Endothelial cell of umbilical vein (primary cell): ENCODE measurements at regions not wholly inside any gene's neighbourhood (a gene's known extent, or its start where the extent isn't known, plus 50 kb on each side); places are given as distances from the start of the nearest gene placed in this dataset.

ENCODE experiments used
- BruUV-seq: library from RNA; stranded (reverse); fragments of 400-500 nt; replicated peaks from 2 replicates; lab custom pipeline; 2021; lab: Mats Ljungman, UMichigan
- CTCF ChIA-PET: fragments of 300-600, 350-600 bp; sonication (Branson Sonifier 250); formaldehyde crosslinking; loops from one replicate; lab custom pipeline; 2021; ENCODE audit warnings: antibody characterized with exemption, inconsistent platforms; lab: Charles Lee
- POLR2A ChIA-PET: fragments of 300-600, 350-600 bp; sonication (Branson Sonifier 250); formaldehyde crosslinking; loops from one replicate; lab custom pipeline; 2021; ENCODE audit warnings: antibody characterized with exemption, inconsistent platforms; lab: Charles Lee
- DNase-seq: peaks from one replicate; pipeline ENCODE4 v3.0.0-alpha.2; 2011; ENCODE audit warnings: low read depth, low spot score
- FAIRE-seq: peaks from 2 replicates; lab custom pipeline; 2011; peaks lifted over from hg19 to GRCh38; lab: Jason Lieb, UNC
- H2AFZ ChIP-seq: 2 replicates; pipeline ENCODE4 v1.6.0; 2012; ENCODE audit warnings: low read depth, low read length, control low read depth, inconsistent platforms
- H3K27ac ChIP-seq: 2 replicates; pipeline ENCODE4 v1.5.1; 2011; ENCODE audit warnings: low read depth, mild to moderate bottlenecking, control low read depth, low read length, moderate library complexity; ENCODE audit not compliant: insufficient read depth
- H3K27me3 ChIP-seq, 2 experiments: 2 replicates each; pipeline versions ENCODE4 v1.6.0 to v1.6.1; 2011; ENCODE audit warnings: low read length in 2 of 2, mixed read lengths in 1 of 2; ENCODE audit not compliant: control insufficient read depth in 2 of 2, insufficient read depth in 2 of 2
- H3K36me3 ChIP-seq, 2 experiments: 2 replicates in 1 of 2; 3 replicates in 1 of 2; pipeline ENCODE4 v1.5.1; 2011; ENCODE audit warnings: low read length in 2 of 2, mild to moderate bottlenecking in 1 of 2, moderate library complexity in 1 of 2; ENCODE audit not compliant: control insufficient read depth in 2 of 2, insufficient read depth in 2 of 2; ENCODE audit errors: extremely low read depth in 1 of 2
- H3K4me1 ChIP-seq: 3 replicates; pipeline ENCODE4 v1.5.1; 2011; ENCODE audit warnings: mild to moderate bottlenecking, low read length; ENCODE audit not compliant: control insufficient read depth, insufficient read depth; ENCODE audit errors: extremely low read depth
- H3K4me2 ChIP-seq: 2 replicates; pipeline ENCODE4 v1.6.1; 2011; ENCODE audit warnings: low read length, control low read depth, mixed read lengths; ENCODE audit not compliant: insufficient read depth
- H3K4me3 ChIP-seq, 3 experiments: fragments of 200-600 bp in 1 of 3; sonication (generic), shearing (Covaris generic) in 1 of 3; replicated peaks in 1 of 3; 2 replicates each; pipeline ENCODE4 v1.5.1; 2011 to 2016; ENCODE audit warnings: control low read depth in 3 of 3, low read length in 3 of 3, mild to moderate bottlenecking in 2 of 3, inconsistent platforms in 1 of 3, low read depth in 1 of 3, moderate library complexity in 1 of 3; ENCODE audit not compliant: insufficient read depth in 1 of 3
- H3K79me2 ChIP-seq: 2 replicates; pipeline ENCODE4 v1.6.0; 2012; ENCODE audit warnings: low read length, inconsistent platforms; ENCODE audit not compliant: control insufficient read depth, insufficient read depth
- H3K9ac ChIP-seq: replicated peaks from 2 replicates; pipeline ENCODE3; 2011; ENCODE audit warnings: low read length, control low read depth; ENCODE audit not compliant: insufficient read depth; ENCODE audit errors: extremely low read depth
- H3K9me1 ChIP-seq: replicated peaks from 3 replicates; pipeline ENCODE4 v1.6.0; 2011; ENCODE audit warnings: mild to moderate bottlenecking, low read length; ENCODE audit not compliant: control insufficient read depth, insufficient read depth; ENCODE audit errors: extremely low read depth
- H3K9me3 ChIP-seq: replicated peaks from 2 replicates; pipeline ENCODE4 v1.5.1; 2012; ENCODE audit warnings: low read length, inconsistent platforms; ENCODE audit not compliant: control insufficient read depth, insufficient read depth
- H4K20me1 ChIP-seq: replicated peaks from 2 replicates; pipeline ENCODE3; 2011; ENCODE audit warnings: mild to moderate bottlenecking, low read length; ENCODE audit not compliant: control insufficient read depth, insufficient read depth; ENCODE audit errors: extremely low read depth
- CTCF ChIP-seq, 2 donors: IDR thresholded peaks; 1 replicate in 1 of 2; 2 replicates in 1 of 2; pipeline ENCODE4 v1.5.1; 2011; ENCODE audit warnings: low read length in 2 of 2, mild to moderate bottlenecking in 2 of 2, moderate library complexity in 2 of 2, control low read depth in 1 of 2, inconsistent platforms in 1 of 2, low read depth in 1 of 2; ENCODE audit not compliant: insufficient read depth in 1 of 2; ENCODE audit errors: extremely low read depth in 1 of 2
- EZH2 ChIP-seq: IDR thresholded peaks from 2 replicates; pipeline ENCODE4 v1.6.1; 2012; ENCODE audit warnings: borderline replicate concordance, low read depth, mild to moderate bottlenecking, moderate library complexity, low read length, inconsistent platforms; ENCODE audit not compliant: severe bottlenecking
- FOS ChIP-seq: IDR thresholded peaks from 2 replicates; pipeline ENCODE4 v1.6.1; 2011; ENCODE audit warnings: mild to moderate bottlenecking, low read length, moderate library complexity, borderline replicate concordance; ENCODE audit not compliant: insufficient read depth
- GATA2 ChIP-seq: IDR thresholded peaks from 2 replicates; pipeline ENCODE4 v1.7.0; 2011; ENCODE audit warnings: low read depth, mild to moderate bottlenecking, moderate library complexity, mixed read lengths, low read length; ENCODE audit not compliant: insufficient read length, insufficient read depth
- JUN ChIP-seq: IDR thresholded peaks from 2 replicates; pipeline ENCODE4 v1.6.1; 2011; ENCODE audit warnings: borderline replicate concordance, low read depth; ENCODE audit not compliant: insufficient read length, insufficient read depth
- MAX ChIP-seq: IDR thresholded peaks from 2 replicates; pipeline ENCODE4 v1.6.1; 2011; ENCODE audit not compliant: insufficient read depth, insufficient read length
- MYC ChIP-seq: IDR thresholded peaks from one replicate; pipeline ENCODE4 v1.6.1; 2011; ENCODE audit warnings: mild to moderate bottlenecking, low read depth, low read length
- POLR2A ChIP-seq: IDR thresholded peaks from 2 replicates; pipeline ENCODE4 v1.6.1; 2012; ENCODE audit warnings: low read depth, mild to moderate bottlenecking, control low read depth, low read length
- POLR2AphosphoS5 ChIP-seq: IDR thresholded peaks from 2 replicates; pipeline ENCODE4 v1.6.1; 2012; ENCODE audit warnings: low read depth, mild to moderate bottlenecking, control low read depth, low read length, moderate library complexity; ENCODE audit not compliant: insufficient read depth
- dilution Hi-C: fragments of 300-500 bp; cut with MboI; formaldehyde crosslinking; loops from one replicate; pipeline ENCODE4 v1.15.0; 2019; ENCODE audit warnings: low sequenced_read_pairs; ENCODE audit not compliant: extremely low pct_ligation_motif_present
- intact Hi-C: fragments of 100-400 bp; cut with micrococcal nuclease; formaldehyde crosslinking; loops from one replicate; pipeline ENCODE4 v1.10.0; 2022

GRCh38 chr4:13678186-13678924 lies 50.8 kb upstream of the BOD1L1 start:
- no peaks in the 10 kb centered on the region for H3K9me3 ChIP-seq
- no peaks in the 10 kb centered on the region for H3K36me3 ChIP-seq
- POLR2A ChIA-PET, result no interaction called here
- no peaks in the 10 kb centered on the region for H3K27me3 ChIP-seq
- intact Hi-C loops (no loop called here), dilution Hi-C loops (no loop called here)
- no peak for TF ChIP-seq POLR2A
- TF ChIP-seq EZH2, result no peak
- no peak for TF ChIP-seq GATA2
- no peak for TF ChIP-seq JUN
- TF ChIP-seq MYC, result no peak
- no peak for TF ChIP-seq FOS
- DNase-seq, result peak; percentile 3
- H3K9me1 ChIP-seq, result no peaks in the 10 kb centered on the region
- H3K79me2 ChIP-seq, result no peaks in the 10 kb centered on the region
- no peaks in the 10 kb centered on the region for H4K20me1 ChIP-seq
- no peaks in the 10 kb centered on the region for H3K4me1 ChIP-seq
- H3K4me3 ChIP-seq, result no peak overlapping the region
- no peak overlapping the region for H3K9ac ChIP-seq
- BruUV-seq, result no TSS peak
- no peak overlapping the region for H2AFZ ChIP-seq
- H3K4me2 ChIP-seq, result no peak overlapping the region
- H3K27ac ChIP-seq, result no peak overlapping the region
- CTCF ChIA-PET, result no interaction called here
- FAIRE-seq, result no peak

GRCh38 chr4:13681570-13681969 lies 54.0 kb upstream of the BOD1L1 start:
- H3K4me2 ChIP-seq, result no peak overlapping the region
- H3K79me2 ChIP-seq, result no peaks in the 10 kb centered on the region
- no peaks in the 10 kb centered on the region for H3K9me3 ChIP-seq
- dilution Hi-C loops, result no loop called here
- H4K20me1 ChIP-seq, result no peaks in the 10 kb centered on the region
- DNase-seq (no peak), FAIRE-seq (no peak)
- ChIA-PET CTCF (no interaction called here), POLR2A (no interaction called here)
- H3K9me1 ChIP-seq, result no peaks in the 10 kb centered on the region
- TF ChIP-seq MAX, result no peak
- TF ChIP-seq POLR2A, result no peak
- no peak for TF ChIP-seq POLR2AphosphoS5
- TF ChIP-seq CTCF (IDR thresholded peaks at IDR 0.05; ENCODE audit: extremely low read depth in 1 of 2, insufficient read depth in 1 of 2, low read depth in 1 of 2, low read length in 2 of 2), result no peak
- TF ChIP-seq FOS, result no peak
- no peak for TF ChIP-seq EZH2
- TF ChIP-seq MYC, result no peak
- no peak for TF ChIP-seq GATA2
- TF ChIP-seq JUN, result no peak
- no peak overlapping the region for H3K9ac ChIP-seq
- intact Hi-C loops, result no loop called here
- no peaks in the 10 kb centered on the region for H3K4me1 ChIP-seq
- no peak overlapping the region for H2AFZ ChIP-seq
- H3K36me3 ChIP-seq, result no peaks in the 10 kb centered on the region
- BruUV-seq, result no TSS peak
- H3K27me3 ChIP-seq, result no peaks in the 10 kb centered on the region
- H3K4me3 ChIP-seq, result no peak overlapping the region
- H3K27ac ChIP-seq, result no peak overlapping the region
